ENCODE measurements at regions not wholly inside any gene's neighbourhood (a gene's known extent, or its start where the extent isn't known, plus 50 kb on each side); places are given as distances from the start of the nearest gene placed in this dataset.

GRCh38 chr11:114827736-114828135, 149.4 kb downstream of the NXPE2 start:
- no peak for TF ChIP-seq ZNF274 (IDR thresholded peaks at IDR 0.05; ENCODE audit: low read depth, low read length)
- TF ChIP-seq SUZ12 (IDR thresholded peaks at IDR 0.05; ENCODE audit: extremely low read depth, insufficient read depth, insufficient read length), result no peak
- no peak for TF ChIP-seq YY1 (IDR thresholded peaks at IDR 0.05; ENCODE audit: insufficient read depth, insufficient read length)

Data from NT2/D1 (cell line).